CD4-positive, alpha-beta T cell treated with Interleukin-2 at 100 ng/mL for 4 hours (primary cell): ENCODE measurements at regions not wholly inside any gene's neighbourhood (a gene's known extent, or its start where the extent isn't known, plus 50 kb on each side); places are given as distances from the start of the nearest gene placed in this dataset.
A peak's percentile ranks its signal among the peaks of the same experiment; 100 is the strongest.

Experiments used
- DNase-seq: peaks from one replicate; pipeline ENCODE4 v3.0.0-alpha.2; 2020; ENCODE audit warnings: low spot score

DNA sequence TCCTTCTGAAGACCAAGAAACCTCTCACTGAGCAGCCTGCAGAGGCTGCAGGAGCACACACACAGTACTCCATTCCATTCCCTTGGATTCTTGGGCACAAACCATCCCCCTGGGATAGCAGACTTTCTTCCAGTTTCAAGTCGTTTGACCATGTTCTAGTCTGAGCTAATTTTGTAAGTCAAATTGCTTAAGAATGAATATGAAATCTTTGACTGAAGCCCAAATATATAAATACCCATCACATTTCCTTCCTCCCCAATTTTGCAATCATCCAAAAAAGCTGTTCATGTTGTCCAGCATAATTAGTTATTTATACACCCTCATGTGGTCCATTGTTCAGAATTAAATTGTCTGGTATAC lies 231.2 kb upstream of the TPRG1 start:
- no peak for DNase-seq

DNA sequence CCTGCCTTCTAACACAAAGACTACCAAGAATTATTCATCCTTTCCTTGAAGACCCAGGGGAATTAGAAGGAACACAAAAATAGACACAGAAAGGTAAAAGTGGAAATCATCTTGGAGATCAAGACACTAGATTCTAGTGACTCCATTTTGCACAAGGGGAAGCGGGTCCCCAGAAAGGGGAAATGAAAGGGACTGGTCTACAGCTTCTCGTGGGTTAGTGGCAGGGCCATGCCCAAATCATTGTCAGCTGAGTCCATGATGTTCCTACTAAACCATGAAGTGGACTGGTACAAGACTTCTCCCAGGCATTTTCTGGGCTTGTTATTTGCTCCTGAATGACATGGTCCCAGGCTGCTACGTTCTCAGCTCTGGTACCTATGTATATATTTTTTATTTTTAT lies 230.7 kb upstream of the TPRG1 start:
- DNase-seq: no peak

DNA sequence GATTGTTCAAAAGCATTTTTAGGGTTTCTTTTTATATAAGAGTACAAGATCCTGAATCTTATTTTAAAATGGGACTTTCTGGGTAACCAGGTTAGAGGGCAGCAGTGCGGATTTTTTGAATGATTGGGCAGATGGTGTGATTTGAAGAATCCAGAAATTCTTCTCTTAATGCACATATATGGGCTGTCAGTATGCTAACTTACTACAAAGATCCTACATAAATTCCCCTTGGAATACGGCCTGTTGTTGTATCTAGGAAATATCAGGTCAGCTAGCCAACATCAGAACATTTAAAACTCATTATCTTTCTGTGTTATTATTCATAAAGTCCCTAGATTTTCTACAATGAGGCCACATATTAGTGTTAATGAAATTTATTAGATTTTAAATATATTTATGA lies 229.6 kb upstream of the TPRG1 start:
- no peak for DNase-seq

DNA sequence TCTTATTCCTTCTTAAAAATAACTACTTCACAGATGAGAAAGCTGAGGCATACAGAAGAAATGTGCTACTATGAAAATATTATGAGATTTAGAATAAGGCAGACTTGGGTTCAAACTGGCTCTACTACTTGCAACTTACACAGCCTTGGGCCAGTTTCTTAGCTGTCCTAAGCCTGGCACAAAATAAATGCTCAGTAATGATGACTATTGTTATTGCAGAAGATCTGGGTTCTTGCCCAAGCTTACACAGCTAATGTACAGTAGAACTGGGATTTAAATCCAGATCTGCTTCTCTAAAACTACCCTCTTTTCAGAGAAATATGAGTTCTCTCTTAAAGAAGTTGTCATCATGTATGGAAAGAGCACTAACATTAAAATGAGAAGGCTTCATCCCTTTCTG lies 228.2 kb upstream of the TPRG1 start:
- no peak for DNase-seq

DNA sequence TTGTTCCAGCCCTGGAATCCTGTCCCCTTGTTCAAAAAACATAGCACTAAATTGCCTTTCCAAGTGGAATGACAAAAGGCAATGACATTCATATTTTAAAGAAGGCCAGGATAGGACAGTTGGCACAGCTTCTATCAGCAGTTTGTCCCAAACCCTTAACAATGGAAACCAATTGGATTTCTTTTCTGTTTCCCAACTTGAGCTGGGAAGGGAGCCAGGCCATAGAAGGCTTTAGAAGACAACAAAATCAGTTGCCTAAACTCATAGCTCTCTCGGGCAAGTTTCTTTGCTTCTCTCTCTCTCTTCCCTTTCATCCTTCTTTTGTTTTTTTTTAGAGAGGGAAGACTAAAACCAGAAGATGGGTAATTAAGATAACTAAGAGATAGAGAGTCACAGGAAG lies 227.7 kb upstream of the TPRG1 start:
- no peak for DNase-seq

DNA sequence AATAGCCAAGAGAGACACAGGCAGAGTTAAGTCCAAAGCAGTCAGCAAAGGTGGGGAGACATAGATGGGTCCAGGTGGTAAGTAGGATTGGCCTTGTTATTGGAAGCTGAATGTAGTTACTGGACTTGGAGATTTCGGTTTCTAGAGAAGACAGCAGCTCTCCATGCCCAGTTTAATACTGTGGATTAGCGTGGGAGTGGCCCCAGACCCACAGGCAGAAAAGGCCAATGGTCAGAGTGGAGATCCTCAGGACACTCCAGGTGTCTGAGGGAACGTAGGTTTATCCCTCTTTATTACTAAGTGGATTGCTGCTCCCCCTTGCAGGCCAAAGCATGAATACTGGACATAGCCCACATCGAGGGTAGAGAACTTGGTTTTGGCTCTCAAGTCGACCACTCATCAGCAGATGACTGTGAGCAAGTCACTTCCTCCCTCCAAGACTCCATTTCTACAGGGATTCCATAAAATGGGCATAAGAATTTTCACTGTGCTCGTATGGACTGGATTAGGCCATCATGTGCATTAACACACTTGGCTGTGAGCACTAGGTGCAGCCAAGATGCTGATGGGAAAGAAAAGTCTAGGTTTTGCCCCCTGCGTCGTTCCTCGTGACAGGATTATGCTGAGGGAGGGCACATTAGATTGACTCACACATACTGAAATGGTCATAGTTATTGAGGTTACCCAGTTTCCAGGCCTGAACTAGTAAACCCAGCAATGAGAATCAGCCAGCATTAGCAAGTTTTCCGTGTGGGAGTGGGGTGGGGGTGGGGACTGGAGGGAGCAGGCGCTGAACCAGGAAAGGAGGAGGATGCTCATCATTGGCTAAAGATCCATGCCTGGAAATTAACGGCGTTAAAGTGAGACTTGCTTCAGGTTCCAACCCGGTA lies 225.2 kb upstream of the TPRG1 start:
- DNase-seq: no peak

DNA sequence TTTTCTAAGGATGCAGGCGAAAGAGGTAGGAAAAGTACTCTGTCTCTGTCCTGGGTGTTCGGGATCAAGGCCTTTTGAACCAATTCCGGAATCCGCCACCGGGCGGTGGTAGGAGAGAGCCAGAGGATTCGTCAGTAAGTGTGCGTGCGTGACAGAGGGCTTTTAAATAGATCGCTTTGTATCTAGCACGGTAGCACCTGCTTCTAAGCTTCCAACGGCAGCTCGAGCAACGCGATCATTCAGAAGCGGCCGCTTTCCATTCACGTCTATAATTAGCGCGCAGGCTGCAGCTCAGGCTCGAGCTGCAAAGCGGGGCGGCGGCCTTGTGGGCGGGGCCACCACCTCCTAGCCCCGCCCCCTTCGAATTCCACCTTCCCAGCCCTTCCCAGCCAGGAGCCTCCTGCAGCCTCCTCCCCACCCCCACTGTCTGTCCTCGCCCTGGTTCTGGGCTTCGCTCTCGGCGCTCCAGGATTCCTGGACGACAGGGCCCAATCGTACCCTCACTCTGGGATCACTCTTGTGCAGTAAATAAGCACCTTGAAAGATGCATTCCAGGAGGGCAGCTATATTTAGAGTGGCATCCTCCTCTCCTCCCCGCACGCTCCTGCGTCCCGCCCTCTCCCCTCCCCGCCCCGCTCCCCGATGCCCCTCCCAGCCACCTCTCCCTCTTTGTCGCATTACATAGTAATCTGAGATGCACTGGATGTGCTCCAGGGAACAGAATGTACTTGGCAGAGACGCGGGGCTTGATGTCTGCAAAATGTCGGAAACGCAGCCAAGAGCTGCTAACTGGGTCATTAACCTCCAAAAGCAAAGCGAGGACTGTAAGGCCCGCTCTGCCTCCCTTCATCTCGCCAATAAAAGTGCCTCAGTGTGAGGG lies 224.1 kb upstream of the TPRG1 start:
- no peak for DNase-seq

DNA sequence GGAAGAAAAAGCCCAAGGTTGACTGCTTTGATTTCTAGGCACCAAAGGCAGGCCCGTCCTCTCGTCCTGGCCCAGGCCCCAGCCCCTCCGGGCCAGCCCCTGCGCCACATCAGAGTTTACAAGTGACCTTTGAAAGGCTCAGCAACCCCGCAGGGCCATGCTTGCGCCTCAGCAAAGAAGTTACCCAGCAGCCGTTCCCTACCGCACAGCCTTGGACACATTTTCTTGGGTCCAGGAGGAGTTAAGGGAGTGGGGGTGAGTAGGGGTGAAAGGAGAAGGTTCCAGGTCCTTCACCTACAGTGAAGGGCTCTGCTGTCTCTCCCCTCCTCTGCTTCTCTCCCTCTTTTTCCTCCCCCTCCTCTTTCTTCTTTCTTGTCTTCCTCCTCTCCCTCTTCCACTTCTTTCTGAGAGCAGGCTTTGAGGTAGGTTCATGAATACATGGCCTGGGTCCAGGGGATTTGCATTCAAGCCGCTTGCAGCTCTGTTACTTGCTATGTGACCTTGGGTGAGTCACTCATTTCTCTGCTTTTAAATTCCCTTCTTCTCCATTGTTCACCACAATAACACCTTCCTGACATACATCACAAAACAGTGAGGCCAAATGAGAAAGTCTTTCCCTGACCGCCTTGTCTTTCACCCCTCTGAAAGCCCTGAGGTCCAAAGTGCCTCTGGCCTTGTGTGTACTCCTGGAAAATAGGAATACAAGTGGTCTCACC lies 223.3 kb upstream of the TPRG1 start:
- no peak for DNase-seq

DNA sequence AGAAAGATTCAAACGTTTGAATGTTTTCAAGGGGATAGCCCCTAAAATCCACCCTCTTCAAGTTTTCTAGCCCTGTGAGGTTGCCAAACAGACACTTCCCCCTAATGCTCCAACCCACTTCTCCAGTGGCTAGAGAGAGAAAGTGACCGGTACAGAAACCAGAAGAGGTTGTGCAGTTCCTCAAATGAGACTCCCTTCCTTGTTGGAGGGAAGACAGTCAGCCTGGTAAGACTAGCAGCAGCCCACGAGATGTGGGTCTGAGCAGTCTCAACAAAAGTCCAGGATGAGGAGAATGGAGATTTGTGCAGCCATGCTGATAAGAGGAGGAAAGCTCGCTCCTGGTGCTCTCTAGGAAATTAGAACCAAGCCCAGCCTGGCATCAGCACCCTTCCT lies 222.8 kb upstream of the TPRG1 start:
- peak; percentile 11 for DNase-seq

DNA sequence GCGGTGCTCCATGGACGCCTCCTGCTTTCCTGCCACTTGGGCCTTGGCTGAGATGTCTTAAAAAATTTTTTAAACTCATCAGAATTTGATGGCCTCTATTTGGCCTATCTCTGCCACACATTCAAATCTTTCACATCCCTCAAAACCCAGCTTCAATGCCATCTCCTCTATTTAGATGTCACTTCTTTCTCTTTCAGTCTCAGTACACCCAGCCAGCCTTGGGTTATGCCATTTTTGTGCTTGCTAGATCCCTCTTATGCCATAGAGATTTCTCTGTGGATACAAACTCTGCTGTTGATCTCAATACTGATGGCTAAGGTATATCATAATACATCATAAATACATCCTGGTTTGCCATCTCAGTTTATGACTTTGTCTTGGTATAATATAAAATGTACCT lies 222.3 kb upstream of the TPRG1 start:
- DNase-seq: no peak

DNA sequence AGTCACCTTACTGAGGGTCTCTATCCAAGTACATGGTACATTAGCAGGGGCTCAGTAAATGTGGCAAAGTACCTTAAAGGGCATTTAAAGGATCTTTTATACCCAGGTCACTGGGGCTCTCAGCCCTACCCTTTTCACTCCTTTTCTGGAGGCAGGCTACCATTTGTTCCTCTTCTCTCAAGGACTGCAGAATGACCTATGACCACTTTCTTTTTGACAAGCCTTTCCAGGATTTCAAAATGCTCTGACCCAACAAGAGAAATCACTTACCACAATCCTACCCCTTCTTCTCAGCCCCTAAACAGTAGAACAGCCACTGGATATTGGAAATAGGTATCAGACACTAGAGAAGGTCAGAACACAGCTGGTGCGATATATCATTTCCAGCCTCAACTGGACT lies 221.8 kb upstream of the TPRG1 start:
- no peak for DNase-seq

DNA sequence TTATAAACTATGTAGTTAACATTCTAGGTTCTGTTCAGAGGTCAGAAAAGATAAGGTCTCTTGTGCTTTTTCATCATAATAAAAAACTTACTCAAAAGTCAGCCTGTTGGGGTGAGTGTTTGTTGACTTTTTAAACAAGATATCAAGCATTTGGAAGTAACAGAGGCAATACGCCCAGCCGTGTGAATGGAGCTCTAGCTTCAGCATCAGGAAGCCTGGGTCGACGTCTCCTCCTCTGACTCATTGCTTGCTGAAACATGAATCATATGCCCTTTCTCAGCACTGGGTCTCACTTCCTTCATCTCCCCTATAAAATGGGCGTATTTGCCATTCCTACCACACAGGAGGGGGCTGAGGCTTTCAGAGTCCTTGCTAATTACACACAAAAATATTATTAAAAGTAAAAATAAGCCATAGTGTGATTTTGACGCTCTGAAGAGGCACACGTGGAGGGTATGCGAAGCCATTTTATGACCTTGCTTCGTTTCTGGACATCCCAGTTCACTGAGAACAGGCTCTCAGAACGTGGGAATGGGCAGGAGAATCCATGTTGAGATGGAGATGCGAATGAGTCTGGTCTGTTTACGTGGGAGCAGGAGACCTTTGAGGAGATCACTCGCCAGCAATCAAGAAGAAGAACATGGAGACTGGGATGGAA lies 220.8 kb upstream of the TPRG1 start:
- DNase-seq: peak; percentile 43

DNA sequence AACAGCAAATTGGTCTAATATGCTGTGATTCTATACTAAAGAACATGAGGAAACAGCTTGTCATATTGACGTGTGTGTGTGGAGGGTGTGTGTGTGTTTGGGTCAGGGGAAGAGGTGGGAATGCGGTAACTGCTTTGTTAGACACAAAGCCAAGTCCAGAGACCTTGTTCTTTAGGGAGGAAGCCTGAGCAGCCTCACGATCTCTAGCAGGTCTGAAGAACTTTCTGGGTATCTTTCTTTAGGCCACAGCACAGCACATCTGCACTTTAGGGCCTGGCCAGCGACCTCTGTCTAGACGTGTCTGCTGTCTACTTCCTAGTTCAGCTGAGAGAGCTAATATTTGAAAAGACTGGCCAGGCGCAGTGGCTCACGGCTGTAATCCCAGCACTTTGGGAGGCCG lies 220.0 kb upstream of the TPRG1 start:
- DNase-seq: no peak

DNA sequence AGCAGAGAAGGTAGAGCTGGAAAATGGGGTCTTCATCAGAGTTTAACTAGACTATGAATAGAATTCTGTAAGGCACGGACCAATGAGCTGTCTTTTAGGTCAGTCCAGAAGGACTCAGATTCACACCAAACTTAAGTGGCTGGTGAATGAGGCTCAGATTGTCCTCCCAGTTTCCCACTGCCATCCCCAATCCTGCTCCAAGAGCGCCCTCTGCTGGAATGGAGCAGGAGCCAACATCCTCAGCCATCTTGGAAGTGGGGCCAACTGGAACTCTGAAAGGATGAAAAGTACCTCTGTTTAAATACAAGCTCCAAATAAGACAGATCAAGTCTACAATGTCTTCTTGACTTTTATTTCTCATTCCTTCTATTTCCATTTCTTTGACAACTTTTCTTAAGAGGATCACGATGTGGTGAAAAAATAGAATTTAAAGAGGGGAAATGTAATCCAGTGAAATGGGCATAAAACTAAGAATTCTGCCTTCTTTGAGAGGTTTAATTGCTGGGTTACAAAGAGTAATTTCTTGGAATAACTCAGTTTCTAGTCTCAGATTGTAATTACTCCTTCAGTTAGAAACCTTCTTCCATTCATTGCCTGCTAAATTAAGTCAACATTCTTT lies 217.1 kb upstream of the TPRG1 start:
- peak; percentile 81 for DNase-seq

DNA sequence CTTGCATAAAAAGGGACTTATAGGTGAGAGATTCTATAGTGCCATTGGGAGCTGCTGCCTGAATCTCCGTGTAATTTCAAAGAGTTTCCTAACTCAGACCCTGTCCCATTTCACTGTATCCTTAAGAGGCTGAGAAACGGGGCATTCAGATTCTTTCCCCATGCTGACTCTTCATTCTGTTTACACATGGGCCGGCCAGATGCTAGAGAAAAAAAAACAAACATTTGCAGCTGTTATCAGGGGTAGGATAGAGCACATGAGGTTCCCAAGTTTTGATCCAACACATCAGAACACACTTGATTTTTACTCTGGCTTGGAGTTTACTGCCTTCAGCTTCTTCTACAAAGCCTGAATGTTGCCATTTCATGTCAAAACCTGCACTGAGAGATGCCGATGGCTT lies 215.9 kb upstream of the TPRG1 start:
- no peak for DNase-seq

DNA sequence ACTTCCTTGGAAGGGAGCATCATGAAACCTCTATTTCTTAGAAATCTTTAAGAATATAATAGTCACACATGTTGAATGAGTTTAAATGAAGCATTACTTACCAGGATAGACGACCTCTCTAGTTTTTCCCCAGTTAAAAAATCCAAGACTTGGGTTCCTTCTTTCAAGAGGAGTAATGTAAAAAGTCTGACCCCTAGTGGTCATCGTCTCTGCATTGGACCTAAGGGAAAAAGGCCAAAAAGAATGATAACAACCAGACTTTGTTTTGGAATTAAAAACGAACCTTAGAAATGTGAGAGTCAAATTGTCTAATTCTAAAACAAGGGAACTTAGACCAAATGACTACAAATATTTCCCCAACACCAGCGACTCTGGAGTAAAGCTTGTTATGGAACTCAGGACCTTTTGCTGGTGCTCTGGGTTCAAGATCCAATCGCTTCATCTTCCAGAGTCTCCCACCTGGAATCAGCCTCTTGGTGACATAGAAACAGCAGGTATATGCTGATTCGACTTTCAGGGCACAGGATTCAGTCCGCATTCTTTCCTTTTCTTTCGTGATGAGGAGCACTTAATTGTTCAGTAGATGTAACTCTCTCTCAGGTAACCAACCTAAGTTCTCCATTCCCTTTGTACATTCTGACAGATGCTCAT lies 214.8 kb upstream of the TPRG1 start:
- DNase-seq: peak; percentile 58

DNA sequence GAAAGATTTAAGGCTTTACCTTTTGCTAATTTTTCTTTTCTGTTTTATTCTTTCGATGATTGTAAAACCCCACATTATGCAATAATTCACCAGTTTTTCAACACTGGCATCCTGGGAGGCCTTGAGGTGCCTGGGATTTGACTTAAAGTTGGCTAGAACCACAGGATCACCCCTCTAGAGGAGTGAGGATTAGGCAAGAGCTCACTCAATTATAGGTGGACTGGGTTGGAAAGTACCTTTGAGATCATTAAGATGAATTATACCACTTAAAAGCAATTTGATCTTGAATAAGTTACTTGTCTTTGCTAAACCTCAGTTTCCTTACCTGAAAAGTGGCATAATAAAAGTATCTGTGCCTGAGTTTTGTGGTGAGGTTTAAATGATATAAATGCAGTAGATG lies 212.8 kb upstream of the TPRG1 start:
- no peak for DNase-seq

DNA sequence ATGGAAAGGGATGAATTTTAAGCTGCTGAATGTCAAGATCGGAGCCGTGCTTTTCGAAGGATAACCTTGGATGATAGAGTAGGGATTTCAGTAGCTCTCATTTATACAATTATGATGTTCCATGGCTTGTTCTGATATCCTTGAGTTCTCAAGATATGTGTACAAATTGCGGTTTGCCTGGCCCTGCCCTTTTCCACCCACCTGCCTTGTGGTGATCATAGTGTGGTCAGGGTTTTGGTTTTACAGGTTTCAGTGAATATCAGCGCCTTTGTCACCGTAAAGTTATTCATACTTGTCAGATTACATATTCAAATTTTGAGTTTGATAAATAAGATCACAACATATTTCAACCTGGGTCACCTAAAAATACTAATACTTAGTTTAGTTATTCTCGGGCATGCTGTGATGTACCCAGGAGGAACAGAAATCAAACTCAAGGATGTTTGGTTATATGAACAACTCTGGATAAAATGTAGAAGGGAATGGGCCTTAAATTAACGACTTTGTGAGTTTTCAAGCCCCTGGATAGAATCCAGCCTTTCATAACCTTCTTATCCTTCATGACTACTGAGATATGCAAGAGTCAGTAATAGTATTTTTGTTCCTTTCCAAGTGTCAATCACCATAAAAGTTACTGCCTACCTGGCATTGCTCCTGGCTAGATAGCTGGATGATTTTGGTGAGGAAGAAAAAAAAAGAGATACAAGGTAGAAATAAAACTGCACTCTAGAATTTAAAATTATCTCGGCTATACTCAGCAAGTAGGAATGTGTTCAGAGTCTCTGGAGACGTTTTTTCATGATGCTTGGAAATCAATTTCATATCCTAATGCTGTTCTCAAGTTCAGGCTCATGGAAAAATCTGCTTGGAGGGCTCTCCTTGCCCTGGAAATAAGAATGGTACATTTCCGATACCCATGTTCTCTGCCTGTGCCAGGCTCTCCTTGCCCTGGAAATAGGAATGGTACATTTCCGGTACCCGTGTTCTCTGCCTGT lies 209.2 kb upstream of the TPRG1 start:
- DNase-seq: no peak

DNA sequence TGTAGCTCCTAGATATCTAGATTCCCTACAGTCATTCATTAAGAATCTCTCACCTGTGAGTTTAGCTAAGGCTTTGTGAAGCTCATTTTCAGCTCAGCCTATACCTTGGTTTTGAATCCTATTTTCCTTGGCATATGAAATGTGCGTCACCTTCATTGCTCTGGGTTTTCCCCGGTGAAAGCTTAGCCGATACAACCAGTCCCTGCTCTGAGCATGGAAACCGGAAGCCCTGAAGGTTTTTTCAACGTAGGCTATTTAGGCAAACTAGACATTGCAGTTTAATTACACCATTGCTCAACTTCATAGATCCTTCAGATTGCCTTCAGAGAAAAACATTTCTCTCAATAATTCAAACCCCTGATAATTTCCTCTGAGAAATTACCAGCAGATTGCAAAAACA lies 206.8 kb upstream of the TPRG1 start:
- DNase-seq: no peak

DNA sequence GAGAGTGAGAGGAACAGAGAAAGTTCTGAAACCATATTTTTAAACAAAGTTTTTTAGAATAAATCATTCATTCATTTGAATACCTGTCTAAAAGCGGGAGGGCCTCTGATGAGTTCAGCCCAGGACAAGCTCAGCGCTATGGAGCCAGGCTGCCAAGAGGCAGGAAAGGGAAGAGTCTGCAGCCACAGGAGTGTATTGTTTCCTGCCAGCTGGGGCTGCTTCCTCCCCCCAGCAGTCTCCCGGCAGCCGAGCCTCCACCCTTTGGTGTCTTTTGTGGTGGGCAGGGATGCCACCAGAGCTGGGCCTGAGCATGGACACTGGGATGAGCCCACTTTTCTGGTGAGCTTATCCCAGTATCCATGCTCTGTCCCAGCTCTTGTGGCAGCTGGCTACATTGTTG lies 199.5 kb upstream of the TPRG1 start:
- DNase-seq: no peak
